BLaER1 treated with 17β-estradiol and CSF1 and Interleukin-3, amounts not matched to agents 10 nM and 100 nM (cell line): ENCODE measurements at regions not wholly inside any gene's neighbourhood (a gene's known extent, or its start where the extent isn't known, plus 50 kb on each side); places are given as distances from the start of the nearest gene placed in this dataset.
A peak's percentile ranks its signal among the peaks of the same experiment; 100 is the strongest.
"Not testable (repeated sequence)": the region's sequence is repeated elsewhere in the genome, so short reads cannot be mapped to it uniquely, and the experiment has no call there.

Source experiments
- H3K27ac ChIP-seq, 11 experiments: shearing (Covaris generic); formaldehyde crosslinking; 2 replicates each; pipeline ENCODE4 v1.8.1; 2022
- H3K27me3 ChIP-seq, 11 experiments: shearing (Covaris generic); formaldehyde crosslinking; 2 replicates each; pipeline ENCODE4 v1.8.1; 2022
- H3K36me3 ChIP-seq, 11 experiments: shearing (Covaris generic); formaldehyde crosslinking; 2 replicates each; pipeline ENCODE4 v1.8.1; 2022
- H3K4me1 ChIP-seq, 10 experiments: shearing (Covaris generic); formaldehyde crosslinking; 2 replicates each; pipeline ENCODE4 v1.8.1; 2022
- H3K4me2 ChIP-seq, 11 experiments: shearing (Covaris generic); formaldehyde crosslinking; 2 replicates each; pipeline ENCODE4 v1.8.1; 2022
- H3K4me3 ChIP-seq, 10 experiments: shearing (Covaris generic); formaldehyde crosslinking; 2 replicates each; pipeline ENCODE4 v1.8.1; 2022
- H3K9ac ChIP-seq, 11 experiments: shearing (Covaris generic); formaldehyde crosslinking; 2 replicates each; pipeline ENCODE4 v1.8.1; 2022
- H3K9me3 ChIP-seq, 11 experiments: shearing (Covaris generic); formaldehyde crosslinking; replicated peaks in 1 of 11; 2 replicates each; pipeline ENCODE4 v1.8.1; 2022
- H4K20me1 ChIP-seq, 11 experiments: shearing (Covaris generic); formaldehyde crosslinking; 2 replicates each; pipeline ENCODE4 v1.8.1; 2022
- Cebpa-rat ChIP-seq, 11 experiments: shearing (Covaris generic); IDR thresholded peaks; 2 replicates each; pipeline ENCODE4 v1.8.1; 2022

GRCh38 chr4:159024266-159024665, 78.6 kb upstream of the RAPGEF2 start:
- H3K4me1 ChIP-seq: peaks cover 5 to 21% (median 15%) of the 10 kb centered on the region in 10 experiments; a peak in 19 of 20 replicates
- H3K27ac ChIP-seq: no peak overlapping the region
- H3K9ac ChIP-seq: no peak overlapping the region
- H4K20me1 ChIP-seq: no peaks in the 10 kb centered on the region
- TF ChIP-seq Cebpa-rat (IDR thresholded peaks at IDR 0.05): no peak
- H3K9me3 ChIP-seq: no peaks in the 10 kb centered on the region
- H3K27me3 ChIP-seq: no peaks in the 10 kb centered on the region
- no peak overlapping the region for H3K4me3 ChIP-seq
- no peak overlapping the region for H3K4me2 ChIP-seq
- H3K36me3 ChIP-seq: no peaks in the 10 kb centered on the region

GRCh38 chr4:159024828-159025227, 78.1 kb upstream of the RAPGEF2 start:
- no peak for TF ChIP-seq Cebpa-rat (IDR thresholded peaks at IDR 0.05)
- Histone ChIP-seq H3K27ac (no peak overlapping the region), H4K20me1 (no peaks in the 10 kb centered on the region), H3K9me3 (no peaks in the 10 kb centered on the region), H3K4me3 (no peak overlapping the region), H3K36me3 (no peaks in the 10 kb centered on the region), H3K4me1 (peaks cover 5 to 21% (median 15%) of the 10 kb centered on the region in 10 experiments; a peak in 19 of 20 replicates), H3K27me3 (no peaks in the 10 kb centered on the region), H3K4me2 (no peak overlapping the region), H3K9ac (no peak overlapping the region)

DNA sequence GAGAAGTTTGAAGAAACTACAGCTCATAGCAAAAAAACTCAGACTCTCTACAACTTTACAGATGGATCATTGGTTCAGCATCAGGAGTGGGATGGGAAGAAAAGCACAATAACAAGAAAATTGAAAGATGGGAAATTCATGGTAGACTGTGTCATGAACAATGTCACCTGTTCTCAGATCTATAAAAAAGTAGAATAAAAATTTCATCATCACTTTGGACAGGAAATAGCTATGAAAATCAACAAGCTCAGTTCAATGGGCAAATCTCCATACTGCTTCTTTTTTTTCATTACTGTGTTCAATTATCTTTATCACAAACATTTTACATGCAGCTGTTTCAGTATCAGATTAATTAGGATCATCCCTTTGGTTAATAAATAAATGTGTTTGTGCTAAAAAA, 76.5 kb upstream of the RAPGEF2 start:
- Histone ChIP-seq H3K4me2 (no peak overlapping the region), H3K27me3 (no peaks in the 10 kb centered on the region), H3K9me3 (no peaks in the 10 kb centered on the region), H3K36me3 (no peaks in the 10 kb centered on the region), H3K4me1 (peaks cover 5 to 21% (median 15%) of the 10 kb centered on the region in 10 experiments; a peak in 19 of 20 replicates), H3K27ac (no peak overlapping the region), H3K9ac (no peak overlapping the region), H4K20me1 (no peaks in the 10 kb centered on the region), H3K4me3 (no peak overlapping the region)
- TF ChIP-seq Cebpa-rat (IDR thresholded peaks at IDR 0.05): no peak

- Histone ChIP-seq H3K4me2 (peak overlapping the region in 10 of 11 experiments; percentile 4 to 60 (median 40); a peak in 17 of 22 replicates), H3K9me3 (no peaks in the 10 kb centered on the region), H3K9ac (no peak overlapping the region), H3K4me3 (no peak overlapping the region), H3K27ac (no peak overlapping the region; a peak in 1 of 22 replicates), H3K36me3 (no peaks in the 10 kb centered on the region), H4K20me1 (no peaks in the 10 kb centered on the region), H3K4me1 (peaks cover 5 to 21% (median 15%) of the 10 kb centered on the region in 10 experiments; a peak in 19 of 20 replicates), H3K27me3 (no peaks in the 10 kb centered on the region)
- TF ChIP-seq Cebpa-rat (IDR thresholded peaks at IDR 0.05): no peak
Observed at GRCh38 chr4:159027535-159027934, 75.3 kb upstream of the RAPGEF2 start.

DNA sequence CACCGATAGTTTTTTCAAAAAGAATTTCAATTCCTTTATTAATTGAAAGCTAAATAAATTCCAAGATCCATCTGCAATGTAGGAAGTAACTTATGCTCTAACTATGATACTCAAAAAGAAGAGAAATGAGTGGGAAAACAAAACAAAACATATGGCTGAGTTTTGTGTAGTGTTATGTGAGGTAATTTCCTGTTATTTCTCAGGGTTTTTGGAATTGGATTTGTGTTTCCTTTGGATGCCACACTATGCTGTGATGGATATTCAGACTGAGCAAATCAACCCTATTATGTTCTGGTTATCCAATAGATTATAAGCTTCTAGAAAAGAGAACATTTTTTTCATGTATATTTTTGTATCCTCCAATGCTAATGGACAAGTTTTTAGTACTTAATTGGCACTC, 73.4 kb upstream of the RAPGEF2 start:
- peaks cover 5 to 21% (median 15%) of the 10 kb centered on the region in 10 experiments; a peak in 19 of 20 replicates for H3K4me1 ChIP-seq
- H3K27ac ChIP-seq: no peak overlapping the region
- H3K9me3 ChIP-seq: no peaks in the 10 kb centered on the region
- no peak overlapping the region for H3K9ac ChIP-seq
- H3K36me3 ChIP-seq: no peaks in the 10 kb centered on the region
- H3K4me3 ChIP-seq: no peak overlapping the region
- TF ChIP-seq Cebpa-rat (IDR thresholded peaks at IDR 0.05): no peak
- H4K20me1 ChIP-seq: no peaks in the 10 kb centered on the region
- H3K27me3 ChIP-seq: no peaks in the 10 kb centered on the region
- H3K4me2 ChIP-seq: no peak overlapping the region

DNA sequence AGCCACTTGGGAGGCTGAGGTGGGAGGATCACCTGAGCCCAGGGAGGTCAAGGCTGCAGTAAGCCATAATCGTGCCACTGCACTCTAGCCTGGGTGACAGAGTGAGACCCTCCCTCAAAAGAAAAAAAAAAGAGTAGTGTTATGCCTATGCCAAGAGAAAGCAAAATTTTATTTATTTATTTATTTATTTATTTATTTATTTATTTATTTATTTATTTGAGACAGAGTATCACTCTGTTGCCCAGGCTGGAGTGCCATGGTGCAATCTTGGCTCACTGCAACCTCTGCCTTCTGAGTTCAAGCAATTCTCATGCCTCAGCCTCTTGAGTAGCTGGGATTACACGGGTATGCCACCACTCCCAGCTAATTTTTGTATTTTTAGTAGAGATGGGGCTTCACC, 72.6 kb upstream of the RAPGEF2 start:
- H3K9ac ChIP-seq, H3K27ac ChIP-seq, H3K9me3 ChIP-seq, H3K4me3 ChIP-seq, H3K4me2 ChIP-seq, H4K20me1 ChIP-seq, H3K36me3 ChIP-seq, H3K27me3 ChIP-seq: not testable (repeated sequence)
- peaks cover 5 to 21% (median 15%) of the 10 kb centered on the region in 10 experiments; a peak in 19 of 20 replicates for H3K4me1 ChIP-seq

GRCh38 chr4:159035570-159035969, 67.3 kb upstream of the RAPGEF2 start:
- TF ChIP-seq Cebpa-rat (IDR thresholded peaks at IDR 0.05): no peak
- no peak overlapping the region for H3K4me3 ChIP-seq
- no peak overlapping the region for H3K27ac ChIP-seq
- peaks cover 0 to 9% (median 0%) of the 10 kb centered on the region in 10 experiments; a peak in 6 of 20 replicates for H3K4me1 ChIP-seq
- H3K36me3 ChIP-seq: no peaks in the 10 kb centered on the region
- no peaks in the 10 kb centered on the region for H4K20me1 ChIP-seq
- H3K27me3 ChIP-seq: no peaks in the 10 kb centered on the region
- no peak overlapping the region for H3K4me2 ChIP-seq
- H3K9ac ChIP-seq: no peak overlapping the region
- H3K9me3 ChIP-seq: no peaks in the 10 kb centered on the region

- Histone ChIP-seq H3K27me3 (no peaks in the 10 kb centered on the region), H4K20me1 (no peaks in the 10 kb centered on the region), H3K9me3 (no peaks in the 10 kb centered on the region), H3K4me1 (peaks cover 0 to 23% (median 2%) of the 10 kb centered on the region in 10 experiments; a peak in 9 of 20 replicates), H3K36me3 (no peaks in the 10 kb centered on the region), H3K4me3 (no peak overlapping the region), H3K9ac (no peak overlapping the region), H3K27ac (no peak overlapping the region), H3K4me2 (peak overlapping the region in 7 of 11 experiments; percentile 1 to 27 (median 22); a peak in 5 of 22 replicates)
- TF ChIP-seq Cebpa-rat (IDR thresholded peaks at IDR 0.05): no peak
Observed at GRCh38 chr4:159038536-159038935, 64.3 kb upstream of the RAPGEF2 start.

GRCh38 chr4:159041054-159042034, 61.5 kb upstream of the RAPGEF2 start:
- peak overlapping the region in 2 of 11 experiments; percentile 27 to 31; a peak in 4 of 22 replicates for H3K4me2 ChIP-seq
- no peak overlapping the region for H3K9ac ChIP-seq
- H3K9me3 ChIP-seq: no peaks in the 10 kb centered on the region

More at GRCh38 chr4:159041054-159042034, 61.5 kb upstream of the RAPGEF2 start:
- TF ChIP-seq Cebpa-rat (IDR thresholded peaks at IDR 0.05): 0 out of 22 replicates have a peak, but pooled peaks of 2 of the 11 experiments have one; percentile 10 to 27
- peaks cover 0 to 23% (median 2%) of the 10 kb centered on the region in 10 experiments; a peak in 9 of 20 replicates for H3K4me1 ChIP-seq
- no peaks in the 10 kb centered on the region for H4K20me1 ChIP-seq
- no peak overlapping the region for H3K27ac ChIP-seq
- H3K27me3 ChIP-seq: no peaks in the 10 kb centered on the region
- H3K4me3 ChIP-seq: no peak overlapping the region
- no peaks in the 10 kb centered on the region for H3K36me3 ChIP-seq
